GM19351 (cell line): ENCODE measurements at regions not wholly inside any gene's neighbourhood (a gene's known extent, or its start where the extent isn't known, plus 50 kb on each side); places are given as distances from the start of the nearest gene placed in this dataset.

Experiments used
- ATAC-seq: cut with Tn5 transposase; IDR thresholded peaks from one replicate; pipeline ENCODE4 v1.9.1; 2021; ENCODE audit warnings: mild to moderate bottlenecking, moderate library complexity; ENCODE audit not compliant: unreplicated experiment

GRCh38 chrX:10744007-10744406 lies 123.6 kb upstream of the MID1 start:
- ATAC-seq: no peak

DNA sequence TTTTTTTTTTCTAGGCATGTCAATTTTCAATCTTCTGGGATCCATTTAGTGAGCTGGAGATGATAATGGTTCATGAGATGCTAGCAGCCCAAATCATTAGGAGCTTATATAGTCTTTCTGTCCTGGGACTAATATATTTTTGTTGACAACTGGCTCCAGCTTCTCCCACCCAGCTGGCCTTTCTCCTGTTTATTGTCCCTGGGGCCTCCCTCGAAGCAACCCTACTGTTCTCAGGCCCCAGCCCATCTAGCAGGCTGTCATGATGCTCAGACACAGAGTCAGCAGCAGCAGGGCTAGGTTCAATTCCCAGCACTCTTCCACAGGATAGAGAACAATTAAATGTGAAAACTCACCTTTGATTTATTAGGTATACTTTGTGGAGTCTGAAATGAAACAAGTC lies 127.6 kb upstream of the MID1 start:
- no peak for ATAC-seq

DNA sequence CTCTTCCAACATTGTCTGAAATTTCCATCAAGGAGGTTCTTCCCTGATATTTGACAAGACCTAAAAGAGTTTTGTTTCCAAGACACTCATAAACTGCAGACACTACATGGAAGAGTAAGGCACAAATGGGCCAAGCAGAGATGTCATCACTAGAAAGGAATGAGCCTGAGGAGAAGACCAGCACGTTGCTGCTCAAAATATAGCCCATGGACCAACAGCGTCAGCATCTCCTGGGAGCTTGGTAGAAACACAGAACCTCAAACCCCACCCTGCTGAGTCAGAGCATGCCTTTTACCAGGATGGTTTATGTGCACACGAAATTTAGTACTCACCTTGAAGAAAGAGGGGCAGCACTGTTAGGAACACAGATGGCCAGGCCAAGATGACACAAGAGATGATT lies 128.7 kb upstream of the MID1 start:
- no peak for ATAC-seq

GRCh38 chrX:10750581-10750980 lies 130.2 kb upstream of the MID1 start:
- ATAC-seq: no peak

- no peak for ATAC-seq
These were observed 132.7 kb upstream of the MID1 start for GRCh38 chrX:10753116-10753515.

- ATAC-seq: no peak
These were observed 134.1 kb upstream of the MID1 start for GRCh38 chrX:10754445-10754844.

DNA sequence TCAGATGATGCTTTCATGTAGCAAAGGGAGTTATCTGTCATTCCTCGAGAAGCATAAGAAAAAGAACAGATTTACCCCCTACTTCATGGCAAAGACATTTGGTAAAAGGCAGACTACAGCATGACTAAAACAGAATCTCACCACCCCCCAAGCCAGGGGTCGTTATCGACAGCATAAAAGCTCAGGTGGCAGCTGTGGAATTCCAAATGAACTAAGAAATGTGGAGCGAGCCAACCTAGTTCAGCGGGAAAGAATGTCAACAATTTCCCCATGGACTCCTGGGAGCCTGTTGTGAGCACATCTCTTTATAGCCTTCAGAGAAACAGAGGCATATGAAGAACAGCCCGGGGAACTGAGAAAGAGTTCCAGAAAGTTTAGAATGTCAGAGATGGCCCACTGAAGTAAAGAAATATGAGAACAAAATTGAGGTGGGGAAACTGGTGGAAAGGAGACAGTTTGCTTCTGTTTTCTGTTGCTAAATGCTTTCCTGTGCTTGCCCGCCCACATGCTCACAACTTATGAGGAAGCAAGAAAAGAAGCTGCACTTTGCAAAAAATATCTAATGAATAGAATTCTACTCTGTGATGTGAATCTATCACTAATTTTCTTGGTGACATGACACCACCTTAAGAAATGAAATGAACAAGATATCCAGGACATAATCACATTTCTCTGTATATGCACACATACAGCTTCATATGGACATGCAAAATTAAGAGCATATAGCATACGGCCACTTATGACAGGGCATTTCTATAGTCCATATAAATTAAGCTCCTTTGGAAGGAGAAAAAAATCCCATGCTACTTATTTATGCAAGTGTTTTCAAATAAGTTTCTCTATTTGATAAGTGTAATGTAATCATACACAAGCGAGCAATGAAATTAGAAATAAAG lies 135.3 kb upstream of the MID1 start:
- no peak for ATAC-seq

GRCh38 chrX:10756441-10756840 lies 136.1 kb upstream of the MID1 start:
- ATAC-seq: no peak

DNA sequence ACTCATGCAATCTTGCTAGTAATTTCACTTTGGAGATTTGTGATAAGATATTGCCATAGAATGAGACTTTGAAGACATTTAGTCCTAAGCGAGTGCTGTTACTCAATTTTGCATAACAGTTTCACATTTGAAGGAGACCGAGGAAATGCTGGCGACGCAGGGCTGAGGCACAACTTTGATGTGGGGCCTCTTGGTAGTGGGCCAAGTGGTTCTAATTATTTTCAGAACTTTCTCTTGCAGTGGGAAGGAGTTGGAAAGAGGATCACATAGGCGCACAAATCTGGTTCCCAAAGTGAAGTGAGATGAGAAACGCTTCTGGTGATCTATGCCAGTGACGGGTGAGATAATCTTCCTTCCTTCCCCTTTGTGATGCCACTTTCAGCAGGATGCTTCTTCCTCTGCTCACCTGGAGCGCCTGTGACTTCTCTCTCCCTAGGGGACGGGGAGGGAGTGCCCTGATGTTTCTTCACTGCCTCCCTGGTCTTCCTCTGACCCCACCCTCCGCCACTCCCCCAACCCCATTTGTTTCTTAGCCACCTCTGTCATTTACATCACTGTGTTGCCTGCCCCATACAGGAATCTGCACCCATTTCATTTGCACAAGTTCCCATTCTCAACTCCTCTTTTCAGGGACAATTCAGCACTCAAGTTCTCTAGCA lies 138.9 kb upstream of the MID1 start:
- ATAC-seq: no peak

DNA sequence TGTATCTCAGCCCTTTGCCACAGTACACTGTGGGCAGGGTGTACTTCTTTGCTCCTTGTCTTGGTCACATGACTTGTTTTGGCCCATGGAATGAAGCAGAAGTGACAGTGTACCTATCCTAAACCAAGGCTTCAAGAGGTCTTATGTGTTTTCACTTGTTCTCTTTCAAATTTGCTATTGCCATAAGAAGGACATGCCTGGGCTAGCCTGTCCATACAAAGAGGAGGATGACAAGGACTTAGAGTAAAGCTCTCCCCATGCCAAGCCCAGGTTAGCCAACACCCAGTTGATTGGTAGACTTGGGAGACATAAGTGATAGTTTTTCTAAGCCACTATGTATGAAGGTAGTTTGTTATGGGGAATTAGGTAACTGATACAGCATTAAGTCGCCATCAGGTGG lies 141.1 kb upstream of the MID1 start:
- ATAC-seq: no peak

GRCh38 chrX:10769195-10769594 lies 148.8 kb upstream of the MID1 start:
- peak; percentile 98 for ATAC-seq

- ATAC-seq: no peak
These were observed 149.6 kb upstream of the MID1 start for GRCh38 chrX:10769696-10770619.

DNA sequence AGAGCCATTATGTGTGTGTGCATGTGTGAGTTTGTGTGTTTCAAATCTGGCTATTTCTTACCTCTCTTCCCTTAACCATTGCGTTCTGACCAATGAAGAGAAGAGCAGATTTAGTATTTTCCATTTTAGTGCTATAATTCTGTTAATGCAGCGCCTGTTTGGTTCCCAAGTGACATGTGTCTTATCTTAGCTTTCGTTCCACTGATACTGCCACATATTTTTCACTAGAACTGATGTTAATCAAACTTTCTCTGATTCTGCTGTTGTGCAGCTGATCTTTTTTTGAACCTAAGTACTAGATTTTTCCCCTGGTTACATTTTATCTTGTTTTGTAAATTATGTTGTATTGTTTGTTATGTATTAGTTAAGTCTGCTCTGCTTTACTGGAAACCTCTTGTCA lies 152.9 kb upstream of the MID1 start:
- ATAC-seq: no peak

DNA sequence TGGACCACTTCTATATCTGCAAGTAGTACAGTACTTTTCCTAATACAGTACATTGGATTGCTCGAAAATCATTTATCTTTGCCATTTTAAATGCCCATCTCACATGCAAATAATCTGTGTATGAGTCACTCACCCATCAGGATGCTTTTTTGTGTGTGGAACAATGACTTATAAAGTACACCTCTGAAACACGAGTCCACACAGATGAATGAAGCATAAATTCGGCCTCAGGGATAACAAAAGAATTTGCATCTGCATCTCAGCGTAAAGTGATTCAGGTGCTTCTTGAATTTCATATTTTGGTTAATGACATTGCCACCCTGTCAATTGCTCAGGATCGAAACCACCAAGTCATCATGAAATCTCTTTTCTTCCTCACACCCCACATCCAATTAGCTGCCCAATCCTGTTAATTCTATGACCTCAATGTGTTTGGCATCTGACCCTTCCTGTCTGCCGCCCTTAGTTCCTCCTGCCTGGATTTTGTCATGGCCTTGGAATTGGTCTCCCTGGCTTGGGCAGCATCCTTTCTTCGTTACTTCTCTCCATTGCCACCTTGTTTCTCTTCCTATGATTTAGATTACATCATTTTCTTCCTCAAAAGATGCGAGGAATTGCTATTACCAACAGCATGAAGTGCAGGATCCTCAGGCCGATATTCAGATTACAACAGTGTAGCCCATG lies 161.6 kb upstream of the MID1 start:
- no peak for ATAC-seq

DNA sequence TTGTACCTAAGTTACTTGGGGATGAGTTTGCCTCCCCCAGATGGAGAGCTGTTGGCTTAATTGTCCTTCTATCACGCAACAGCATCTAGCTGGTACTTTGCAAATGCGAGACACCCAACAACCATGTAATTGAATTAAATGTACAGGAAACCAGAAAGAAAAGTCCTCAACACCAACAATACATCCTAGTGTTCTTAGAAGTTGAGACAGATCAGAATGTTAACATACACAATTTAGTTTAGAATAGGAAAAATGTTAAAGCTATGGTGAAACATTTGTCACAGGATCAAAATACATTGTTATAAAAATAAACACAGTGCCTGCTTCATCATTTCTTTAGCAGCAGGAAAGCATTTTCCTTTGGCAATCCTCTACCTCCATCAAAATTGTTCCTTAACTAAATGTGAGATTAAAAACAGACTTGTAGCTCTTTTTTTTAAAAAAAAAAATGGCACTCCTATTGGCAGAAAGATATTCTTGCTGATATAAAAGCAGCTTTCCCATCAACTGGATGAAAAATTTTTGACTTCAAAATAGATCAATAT lies 163.1 kb upstream of the MID1 start:
- no peak for ATAC-seq

GRCh38 chrX:10787264-10787663 lies 166.9 kb upstream of the MID1 start:
- ATAC-seq: no peak

DNA sequence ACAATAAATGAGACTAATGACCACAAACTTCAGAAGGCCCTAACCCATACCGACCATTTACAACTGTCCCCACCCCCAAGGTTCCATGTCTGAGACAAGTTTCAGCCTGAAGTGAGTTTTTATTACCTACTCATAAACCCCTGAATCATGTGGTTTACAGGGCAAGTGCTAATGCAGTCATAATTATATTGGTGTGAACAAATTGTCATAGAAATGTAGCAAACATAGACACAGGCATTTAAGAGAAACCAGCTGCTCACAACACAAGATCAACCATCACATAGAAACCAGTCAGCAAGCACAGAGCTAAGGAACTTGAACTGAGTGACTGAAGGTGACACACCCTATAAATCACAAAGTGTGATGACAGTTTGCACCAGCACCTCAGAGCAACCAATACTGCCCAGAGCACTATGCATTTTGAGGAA lies 173.8 kb upstream of the MID1 start:
- no peak for ATAC-seq

GRCh38 chrX:10795721-10796120 lies 175.3 kb upstream of the MID1 start:
- ATAC-seq: no peak

DNA sequence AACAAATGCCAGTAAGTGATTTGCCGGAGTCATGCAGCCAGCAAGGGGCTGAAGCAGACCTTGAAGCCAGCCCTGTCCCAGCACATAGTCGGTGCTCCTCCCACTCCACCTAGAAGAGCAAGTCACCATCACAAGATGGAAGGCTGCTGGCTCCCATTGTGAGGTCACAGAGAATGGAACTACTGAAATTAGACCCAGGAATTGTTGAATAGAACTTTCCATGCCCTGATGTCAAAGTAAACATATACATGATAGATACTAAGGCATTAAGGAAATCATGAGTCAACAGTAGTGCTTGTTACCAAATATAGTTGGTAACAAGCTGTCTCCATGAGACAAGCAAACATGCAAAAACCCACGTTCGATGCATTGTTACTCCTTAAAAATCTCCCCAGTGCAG lies 177.1 kb upstream of the MID1 start:
- ATAC-seq: no peak

DNA sequence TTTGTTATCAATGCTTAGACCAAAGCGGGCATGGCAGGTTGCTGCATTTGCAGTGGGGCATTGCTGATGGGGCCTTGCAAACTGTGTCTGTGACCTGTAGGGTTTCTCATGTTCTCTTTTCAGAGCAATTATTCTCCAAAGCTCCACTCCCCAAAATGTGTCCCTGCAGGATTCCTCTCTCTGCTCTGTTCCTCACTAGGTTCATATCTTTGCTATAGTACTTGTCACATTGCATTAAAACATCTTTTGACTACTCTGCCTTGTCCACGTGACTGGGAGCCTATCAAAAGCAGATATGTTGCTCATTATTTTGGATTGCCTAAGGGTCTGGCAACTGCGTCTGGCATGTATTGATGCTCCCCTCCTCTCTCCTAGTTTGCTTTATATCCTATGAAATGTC lies 177.7 kb upstream of the MID1 start:
- no peak for ATAC-seq

DNA sequence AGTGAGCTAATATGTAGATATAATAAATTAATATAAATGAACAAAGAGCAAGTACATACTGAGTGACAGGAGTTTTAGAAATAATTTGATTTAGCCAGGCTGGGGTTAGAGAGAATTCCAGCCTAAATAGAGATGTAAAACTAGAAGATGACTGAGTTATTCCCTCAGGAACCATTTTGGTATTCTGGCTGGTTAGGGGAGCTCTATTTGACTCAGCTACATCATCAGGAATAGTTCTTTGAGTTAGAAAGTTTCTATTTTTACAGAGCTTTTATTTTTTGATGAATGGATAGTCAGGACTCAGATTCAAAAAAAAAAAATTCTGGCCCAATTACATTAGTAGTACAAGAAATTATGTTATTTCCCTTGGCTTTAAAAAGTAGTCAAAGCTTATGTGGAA lies 180.4 kb upstream of the MID1 start:
- ATAC-seq: no peak
